NCI-H2107 (cell line): ENCODE measurements at regions not wholly inside any gene's neighbourhood (a gene's known extent, or its start where the extent isn't known, plus 50 kb on each side); places are given as distances from the start of the nearest gene placed in this dataset.
A peak's percentile ranks its signal among the peaks of the same experiment; 100 is the strongest.
"Not testable (repeated sequence)": the region's sequence is repeated elsewhere in the genome, so short reads cannot be mapped to it uniquely, and the experiment has no call there.

Source experiments
- DNase-seq: peaks from one replicate; lab custom pipeline; 2025; lab: John Stamatoyannopoulos, UW

DNA sequence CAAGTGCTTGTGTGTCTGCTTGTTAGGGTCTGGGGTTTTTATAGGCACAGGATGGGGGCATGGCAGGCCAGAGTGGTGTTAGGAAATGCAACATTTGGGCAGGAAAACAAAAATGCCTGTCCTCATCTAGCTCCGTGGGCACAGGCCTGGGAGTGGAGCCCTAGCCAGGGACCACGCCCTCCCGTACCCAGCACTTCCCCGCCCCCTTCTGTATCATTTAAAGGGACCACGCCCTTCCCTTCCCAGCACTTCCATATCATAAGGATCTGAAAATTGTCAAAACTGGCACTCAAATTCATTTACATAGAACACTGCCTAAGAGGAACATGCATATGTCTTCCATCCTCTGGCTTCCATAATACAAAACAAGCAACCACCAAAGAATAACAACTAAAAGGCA lies 185.8 kb downstream of the B3GLCT start:
- no peak for DNase-seq

GRCh38 chr13:31394506-31394905 lies 194.7 kb downstream of the B3GLCT start:
- DNase-seq, result no peak

GRCh38 chr13:31395090-31395489 lies 195.3 kb downstream of the B3GLCT start:
- DNase-seq, result no peak

- DNase-seq, result no peak
Observed at GRCh38 chr13:31399690-31400089, 199.9 kb downstream of the B3GLCT start.

DNA sequence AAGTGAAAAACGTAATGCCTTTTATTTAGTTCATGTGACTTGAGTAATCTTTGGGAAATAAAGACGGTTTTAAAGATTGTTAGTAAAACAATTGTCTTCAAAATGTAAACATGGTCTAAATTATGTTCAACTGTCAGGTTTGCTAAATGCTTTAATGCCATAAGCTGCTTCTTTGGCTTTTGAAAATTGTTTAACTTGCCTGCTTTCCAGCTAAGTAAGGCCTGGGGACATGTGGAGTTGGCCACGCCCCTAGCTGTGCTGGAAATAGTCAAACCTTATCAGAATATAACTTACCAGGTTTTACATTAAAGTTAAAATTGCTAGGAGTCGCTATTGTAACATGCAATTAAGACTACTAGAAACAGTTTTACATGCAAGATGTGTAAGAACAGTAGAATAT lies 203.9 kb downstream of the B3GLCT start:
- DNase-seq, result not testable (repeated sequence)

DNA sequence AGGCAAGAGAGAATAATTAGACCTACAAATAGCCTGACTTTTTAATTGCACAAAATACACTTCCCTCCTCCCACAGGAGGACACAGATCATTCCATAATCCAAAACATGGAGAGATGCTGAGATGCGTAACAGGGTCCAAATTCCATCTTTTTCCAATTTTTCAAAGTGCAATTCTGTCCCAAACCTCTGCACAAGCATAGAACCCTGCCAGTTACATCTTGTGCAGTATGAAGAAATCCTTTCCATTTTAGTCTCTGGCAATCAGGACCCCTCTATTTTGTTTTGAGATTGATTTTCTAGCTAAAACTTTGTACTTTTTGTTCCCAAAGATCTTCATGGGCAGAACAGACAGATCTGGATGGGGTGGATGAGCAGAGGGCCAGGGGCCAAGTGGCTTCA lies 209.2 kb downstream of the B3GLCT start:
- DNase-seq, result no peak

DNA sequence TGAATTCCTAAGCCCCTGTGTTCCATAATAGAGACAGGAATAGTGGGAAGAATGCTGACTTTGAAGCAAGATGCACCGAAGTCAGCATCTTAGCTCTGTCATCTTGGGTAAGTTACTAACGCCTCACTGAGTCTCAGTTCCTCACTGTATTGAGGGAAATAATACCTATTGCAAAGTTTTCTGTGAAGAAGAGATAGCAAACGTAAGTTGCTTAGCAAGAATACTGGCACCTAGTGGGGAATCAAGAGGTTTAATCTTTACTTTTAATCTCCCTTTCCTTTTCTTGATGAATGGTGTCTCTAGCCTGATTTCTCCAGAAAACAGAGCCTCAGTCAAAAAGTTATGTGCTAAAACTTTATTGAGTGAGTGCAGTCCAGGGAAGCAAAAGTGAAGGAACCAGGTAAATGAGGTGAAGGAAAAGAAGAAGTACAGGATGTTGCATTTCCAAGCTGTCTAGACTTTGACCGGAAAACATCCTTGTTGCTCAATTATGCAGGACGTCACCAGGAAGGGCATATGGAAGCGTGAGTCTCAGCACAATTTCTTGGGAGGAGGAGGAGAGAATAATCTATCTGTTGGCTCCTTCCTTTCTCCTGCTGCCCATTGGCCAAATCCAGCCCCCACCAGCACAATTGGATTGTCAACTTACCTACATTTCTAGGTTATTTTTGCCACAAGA lies 210.0 kb downstream of the B3GLCT start:
- DNase-seq, result no peak

DNA sequence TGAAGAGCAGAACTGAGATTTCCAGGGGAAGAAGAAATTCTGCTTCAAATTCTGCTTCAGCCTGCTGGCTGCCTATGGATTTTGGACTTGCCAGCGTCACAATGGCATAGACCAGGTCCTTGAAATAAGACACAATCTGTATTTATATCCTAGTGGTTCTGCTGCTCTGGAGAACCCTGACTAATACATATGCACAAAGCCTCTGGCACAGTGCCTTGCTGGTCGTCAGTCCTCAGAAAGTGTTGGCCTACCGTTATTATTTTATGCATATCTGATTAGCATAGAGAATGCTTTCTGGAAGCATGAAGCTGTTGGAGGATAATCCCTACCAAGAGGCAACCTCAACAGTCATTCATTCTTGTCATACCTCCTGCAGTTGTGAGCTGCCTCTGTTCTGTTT lies 213.7 kb downstream of the B3GLCT start:
- DNase-seq, result no peak

- no peak for DNase-seq
Observed at GRCh38 chr13:31416066-31416465, 216.3 kb downstream of the B3GLCT start.

DNA sequence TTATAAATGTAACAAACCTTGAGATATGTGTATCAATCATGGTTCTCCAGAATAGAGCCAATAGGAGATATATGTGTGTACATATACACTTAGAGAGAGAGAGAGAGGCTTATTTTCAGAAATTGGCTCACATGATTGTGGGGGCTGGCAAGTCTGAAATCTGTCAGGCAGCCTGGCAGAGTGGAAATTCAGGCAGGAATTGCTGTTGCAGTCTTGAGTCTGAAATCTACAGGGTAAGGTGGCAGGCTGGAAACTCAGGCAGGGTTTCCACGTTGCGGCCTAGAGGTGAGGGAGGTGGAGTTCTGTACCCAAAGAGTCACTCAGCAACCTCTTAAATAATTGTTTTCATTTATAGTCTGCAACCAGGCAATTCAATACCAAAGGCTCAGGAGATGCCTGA lies 218.4 kb downstream of the B3GLCT start:
- DNase-seq, result no peak

DNA sequence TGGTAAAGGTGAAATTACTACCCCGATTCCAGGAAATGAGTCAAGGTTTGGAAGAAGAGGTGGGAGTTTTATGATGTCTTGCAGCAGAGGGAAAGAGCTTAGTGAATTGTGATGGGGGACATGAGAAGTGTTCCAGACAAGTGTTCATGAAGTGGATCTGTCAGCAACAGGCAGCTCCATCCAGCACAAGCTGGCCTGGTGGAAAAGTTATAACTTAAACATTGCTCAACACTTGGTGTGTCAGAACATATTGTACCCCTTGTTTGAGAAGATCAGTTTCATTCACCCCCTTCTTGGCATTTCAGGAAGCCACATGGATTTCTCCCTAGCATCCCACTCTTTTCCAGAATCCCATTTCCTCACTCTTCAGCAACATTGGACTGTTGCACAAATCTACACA lies 222.0 kb downstream of the B3GLCT start:
- no peak for DNase-seq

DNA sequence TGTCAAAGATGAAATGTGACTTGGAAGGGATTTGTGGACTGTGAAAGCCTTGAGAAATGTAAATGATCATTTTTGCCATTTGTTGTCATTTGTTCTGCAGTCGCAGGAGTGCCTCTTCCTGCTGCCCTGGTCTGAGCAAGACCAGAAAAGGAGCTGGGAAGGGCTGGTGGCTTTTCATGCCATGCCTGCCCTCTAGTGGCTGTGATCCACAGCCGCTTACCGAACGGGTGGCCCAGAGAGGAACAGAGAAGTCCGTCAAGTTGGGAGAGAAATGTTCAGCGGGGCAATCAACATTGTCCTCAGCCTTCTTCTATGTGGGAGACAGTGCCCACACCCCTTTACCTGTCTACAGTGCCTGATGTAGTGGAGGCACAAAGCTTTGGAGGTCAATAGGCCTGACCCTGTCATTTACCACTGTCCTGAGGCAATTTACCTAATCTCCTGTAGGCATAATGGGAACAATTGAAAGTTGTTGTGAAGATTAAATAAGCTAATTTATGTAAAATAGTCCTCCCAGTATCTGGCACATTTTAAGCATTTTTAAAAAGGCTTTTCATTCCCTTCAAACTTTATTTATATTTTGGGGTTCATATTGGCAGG lies 224.5 kb downstream of the B3GLCT start:
- DNase-seq, result peak; percentile 1

GRCh38 chr13:31426395-31426794 lies 226.6 kb downstream of the B3GLCT start:
- DNase-seq, result no peak

DNA sequence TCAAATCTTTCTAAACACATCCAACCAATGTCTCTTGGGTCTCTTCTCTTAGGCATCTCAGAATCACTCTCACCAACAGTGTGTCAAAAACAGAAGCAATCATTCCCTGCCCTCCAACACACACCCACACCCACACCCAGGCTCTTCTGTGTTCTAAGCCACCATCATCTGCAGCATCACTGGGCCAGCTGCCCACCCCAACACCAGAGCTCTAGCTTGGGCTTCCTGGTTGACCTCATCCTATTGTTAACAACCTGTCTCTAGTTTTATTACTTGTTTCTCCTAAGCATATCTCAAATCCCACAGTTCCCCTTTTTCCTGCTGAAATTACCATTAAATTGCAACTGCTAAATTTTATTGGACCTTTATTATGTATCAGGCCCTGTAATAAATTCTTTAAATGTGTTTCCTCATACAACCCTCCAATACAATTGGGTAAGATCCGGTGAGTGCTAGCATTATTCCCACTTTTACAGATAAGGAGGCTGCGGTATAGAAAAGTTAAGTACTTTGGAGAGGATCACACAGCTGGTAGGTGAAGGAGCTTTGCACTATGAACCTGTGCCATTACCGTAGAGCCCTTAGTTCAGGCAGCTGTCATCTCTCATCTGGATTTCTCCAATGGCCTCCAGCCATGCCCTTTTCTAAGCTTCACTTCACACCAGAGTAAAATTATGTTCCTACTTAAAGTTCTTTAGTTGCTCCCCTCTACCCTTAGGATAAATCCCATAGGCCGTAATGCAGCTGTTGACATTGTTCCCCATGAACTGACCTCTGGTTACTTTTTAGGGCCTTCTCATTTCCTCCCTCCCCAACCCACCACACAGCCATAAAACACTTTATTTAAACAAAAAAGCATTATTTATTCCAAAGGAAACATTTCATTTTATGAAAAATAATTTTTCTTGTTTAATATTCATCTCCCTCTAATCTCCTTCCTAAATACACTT lies 227.7 kb downstream of the B3GLCT start:
- DNase-seq, result no peak

DNA sequence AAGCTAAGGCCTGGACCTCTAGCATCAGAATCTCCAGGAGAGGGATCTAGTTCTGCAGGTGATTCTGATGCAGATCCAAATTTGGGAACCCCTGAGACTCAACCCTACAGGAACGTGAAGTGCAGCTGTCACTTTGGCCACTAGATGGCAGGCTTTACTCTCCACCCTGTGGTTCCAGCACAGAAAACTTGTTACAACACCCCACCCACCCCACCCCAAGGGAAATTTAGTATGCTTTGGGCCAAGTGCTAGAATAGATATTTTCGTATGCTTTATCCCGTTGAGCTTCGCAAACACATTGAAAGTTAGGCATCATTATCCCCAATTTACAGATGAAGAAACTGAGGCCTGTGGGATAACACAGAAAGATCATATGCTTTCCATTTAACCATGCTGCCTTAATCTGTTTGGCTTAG lies 232.0 kb downstream of the B3GLCT start:
- no peak for DNase-seq

DNA sequence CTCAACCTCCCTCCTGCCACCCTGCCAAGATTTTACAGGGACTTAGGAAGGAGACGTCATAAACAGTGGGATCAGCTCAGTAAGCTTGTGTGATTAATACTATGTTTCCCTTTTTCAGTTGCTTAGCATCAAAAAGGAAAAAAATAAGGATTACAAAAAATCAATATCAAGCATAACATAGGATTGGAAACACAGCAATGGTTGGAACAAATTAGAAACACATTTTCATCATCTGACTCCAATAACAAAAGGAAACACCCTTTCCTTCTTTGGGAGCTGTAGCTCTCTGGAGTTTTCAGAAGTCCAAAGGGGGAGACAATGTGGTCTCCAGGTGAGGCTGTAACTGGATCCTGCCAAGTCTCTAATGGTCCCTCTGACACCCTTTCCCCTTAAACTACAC lies 233.4 kb downstream of the B3GLCT start:
- no peak for DNase-seq

DNA sequence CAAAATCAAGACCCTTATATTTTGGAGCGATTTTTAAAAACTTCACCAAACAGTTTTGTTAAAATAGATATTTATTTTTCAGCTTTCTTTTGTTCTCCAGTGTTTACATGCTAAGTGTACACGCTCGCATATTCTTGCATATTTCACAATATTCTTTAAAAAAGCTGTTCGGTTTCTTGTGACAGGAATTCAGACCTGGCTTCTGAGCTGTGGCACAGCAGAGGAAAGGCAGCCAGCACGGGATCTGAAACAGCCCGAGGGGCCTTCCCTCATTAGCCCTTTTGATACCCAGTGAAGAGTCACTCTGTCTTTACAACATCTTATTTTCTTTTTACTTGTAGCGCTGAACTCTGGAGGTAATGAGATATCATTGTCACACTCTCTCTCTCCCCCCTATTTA lies 234.0 kb downstream of the B3GLCT start:
- DNase-seq, result no peak

DNA sequence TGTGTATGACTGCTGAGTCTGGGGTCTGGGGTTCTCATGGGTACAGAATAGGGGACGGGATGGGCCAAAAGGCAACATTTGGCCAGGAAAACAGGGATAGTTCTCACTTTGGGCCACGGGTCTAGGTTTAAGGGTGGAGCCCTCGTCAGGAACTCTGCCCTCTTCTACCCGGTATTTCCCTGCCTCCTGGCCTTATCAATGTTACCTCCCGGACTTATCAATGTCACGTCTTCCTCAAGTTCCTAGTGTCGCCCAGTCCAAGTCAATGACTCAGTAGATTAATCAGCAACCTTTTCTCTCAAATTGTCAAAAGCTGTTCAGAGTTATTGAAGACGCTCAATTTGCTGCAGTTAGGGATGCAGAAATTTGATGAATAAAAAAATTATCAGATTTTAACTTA lies 234.8 kb downstream of the B3GLCT start:
- DNase-seq, result no peak

DNA sequence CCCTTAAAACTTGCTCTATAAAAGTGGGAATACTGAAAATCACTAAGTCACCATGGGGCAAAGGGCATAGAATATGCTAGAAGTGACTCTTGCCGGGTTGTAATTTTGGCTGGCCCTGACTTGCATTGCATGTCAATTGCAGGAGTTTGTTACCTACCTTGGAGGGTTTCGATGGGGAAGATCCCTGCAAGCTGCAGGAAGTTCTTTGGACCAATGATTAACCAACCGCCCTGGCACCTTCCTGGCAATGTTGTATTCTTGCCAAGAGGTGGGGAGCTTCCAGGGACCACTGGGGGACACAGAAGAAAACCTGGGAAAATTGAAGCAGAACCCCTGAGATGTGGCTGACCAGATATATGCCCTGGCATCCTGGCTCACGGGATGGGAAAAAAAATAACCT lies 235.8 kb downstream of the B3GLCT start:
- DNase-seq, result no peak

- no peak for DNase-seq
Observed at GRCh38 chr13:31436478-31436877, 236.7 kb downstream of the B3GLCT start.

DNA sequence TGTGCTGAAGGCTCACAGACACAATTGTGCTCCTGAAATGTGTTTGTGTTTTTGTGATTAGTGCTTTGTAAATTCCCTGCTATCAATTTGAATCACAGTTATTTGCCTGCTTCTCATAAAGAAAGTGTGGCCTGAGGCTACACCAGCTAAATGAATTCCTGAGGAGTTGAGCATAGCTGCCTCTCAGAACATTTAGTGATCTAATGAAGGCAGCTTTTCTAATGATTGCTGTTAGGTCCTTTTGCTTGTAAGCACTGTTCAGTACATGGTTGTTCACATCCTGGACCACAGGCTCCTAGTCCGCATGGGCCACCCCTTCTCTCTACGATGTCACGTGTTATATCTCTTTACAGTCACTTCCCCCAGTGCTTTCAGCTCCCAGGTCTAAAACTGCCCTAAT lies 238.2 kb downstream of the B3GLCT start:
- no peak for DNase-seq

GRCh38 chr13:31440132-31440531 lies 240.4 kb downstream of the B3GLCT start:
- DNase-seq, result no peak
